ENCODE measurements at regions not wholly inside any gene's neighbourhood (a gene's known extent, or its start where the extent isn't known, plus 50 kb on each side); places are given as distances from the start of the nearest gene placed in this dataset.

DNA sequence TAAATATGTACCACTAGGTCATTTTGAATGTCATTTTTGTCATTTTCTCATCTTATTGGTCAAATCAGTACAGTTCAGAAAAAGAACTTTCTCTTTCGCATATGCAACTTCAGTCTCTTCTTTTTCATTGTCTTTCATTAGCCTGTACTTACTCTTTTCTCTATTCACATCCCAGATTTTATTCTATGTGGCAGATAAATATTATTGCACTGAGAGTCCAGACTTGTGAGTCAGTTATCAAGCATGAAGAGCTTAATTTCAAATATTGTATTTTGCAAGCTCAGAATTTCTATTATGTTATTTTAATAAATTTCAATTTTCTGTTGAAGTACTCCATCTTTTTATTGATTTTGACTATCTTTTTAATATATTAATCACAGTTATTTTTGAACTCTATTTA lies 105.2 kb upstream of the PALMD start:
- TF ChIP-seq POLR2AphosphoS5 (IDR thresholded peaks at IDR 0.05; ENCODE audit: low read depth, low read length) = no peak
- no peak for TF ChIP-seq FOXP2 (optimal IDR thresholded peaks at IDR 0.05; ENCODE audit: borderline replicate concordance, extremely low read depth, extremely low read length, insufficient read depth)
- TF ChIP-seq TAF1 (IDR thresholded peaks at IDR 0.05; ENCODE audit: borderline replicate concordance, insufficient read depth, low read length) = no peak
- TF ChIP-seq SIN3A (IDR thresholded peaks at IDR 0.05; ENCODE audit: borderline replicate concordance, insufficient read depth, low read length) = no peak
- TF ChIP-seq REST (IDR thresholded peaks at IDR 0.05; ENCODE audit: insufficient read depth in 1 of 2, low read depth in 2 of 2, low read length in 2 of 2) = no peak

- TF ChIP-seq TAF1 (IDR thresholded peaks at IDR 0.05; ENCODE audit: borderline replicate concordance, insufficient read depth, low read length) = no peak
- no peak for TF ChIP-seq POLR2AphosphoS5 (IDR thresholded peaks at IDR 0.05; ENCODE audit: low read depth, low read length)
- no peak for TF ChIP-seq FOXP2 (optimal IDR thresholded peaks at IDR 0.05; ENCODE audit: borderline replicate concordance, extremely low read depth, extremely low read length, insufficient read depth)
- no peak for TF ChIP-seq REST (IDR thresholded peaks at IDR 0.05; ENCODE audit: insufficient read depth in 1 of 2, low read depth in 2 of 2, low read length in 2 of 2)
- TF ChIP-seq SIN3A (IDR thresholded peaks at IDR 0.05; ENCODE audit: borderline replicate concordance, insufficient read depth, low read length) = no peak
Measured at GRCh38 chr1:99544328-99544727, 101.6 kb upstream of the PALMD start.

- no peak for TF ChIP-seq TAF1 (IDR thresholded peaks at IDR 0.05; ENCODE audit: borderline replicate concordance, insufficient read depth, low read length)
- TF ChIP-seq SIN3A (IDR thresholded peaks at IDR 0.05; ENCODE audit: borderline replicate concordance, insufficient read depth, low read length) = no peak
- TF ChIP-seq FOXP2 (optimal IDR thresholded peaks at IDR 0.05; ENCODE audit: borderline replicate concordance, extremely low read depth, extremely low read length, insufficient read depth) = no peak
- no peak for TF ChIP-seq POLR2AphosphoS5 (IDR thresholded peaks at IDR 0.05; ENCODE audit: low read depth, low read length)
- no peak for TF ChIP-seq REST (IDR thresholded peaks at IDR 0.05; ENCODE audit: insufficient read depth in 1 of 2, low read depth in 2 of 2, low read length in 2 of 2)
Measured at GRCh38 chr1:99546432-99547416, 99.2 kb upstream of the PALMD start.

DNA sequence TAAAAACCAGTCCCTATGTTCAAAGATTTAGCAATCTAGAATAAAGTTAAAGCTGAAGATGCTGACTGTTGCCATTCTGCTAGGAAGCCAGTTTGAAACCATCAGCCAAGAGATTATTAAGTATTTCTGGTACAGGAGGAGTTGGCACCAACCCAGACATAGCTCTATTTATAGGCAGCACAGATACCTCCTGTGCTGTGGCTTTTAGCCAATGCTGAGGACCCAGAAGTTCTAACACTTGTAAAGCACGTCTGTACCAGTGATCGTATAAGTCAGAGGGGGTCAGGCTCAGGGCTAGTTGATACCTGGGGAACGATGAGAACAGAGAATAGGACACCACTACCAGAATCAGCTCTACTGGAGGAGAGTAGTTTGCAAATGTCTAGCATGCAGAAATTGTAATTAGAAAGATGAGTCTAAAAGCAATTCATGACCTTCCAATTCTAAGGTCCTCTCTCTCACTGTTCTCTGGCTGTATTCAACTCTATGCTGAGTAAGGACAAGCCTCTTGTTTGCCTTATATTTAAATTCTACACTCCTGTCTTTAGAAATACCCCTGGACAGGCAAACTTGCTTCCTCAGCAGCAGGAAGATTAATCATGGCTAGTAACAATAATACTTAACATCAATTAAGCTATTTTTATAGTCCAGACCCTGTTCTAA lies 96.8 kb upstream of the PALMD start:
- TF ChIP-seq POLR2AphosphoS5 (IDR thresholded peaks at IDR 0.05; ENCODE audit: low read depth, low read length) (no peak), SIN3A (IDR thresholded peaks at IDR 0.05; ENCODE audit: borderline replicate concordance, insufficient read depth, low read length) (no peak), FOXP2 (optimal IDR thresholded peaks at IDR 0.05; ENCODE audit: borderline replicate concordance, extremely low read depth, extremely low read length, insufficient read depth) (no peak), TAF1 (IDR thresholded peaks at IDR 0.05; ENCODE audit: borderline replicate concordance, insufficient read depth, low read length) (no peak), REST (IDR thresholded peaks at IDR 0.05; ENCODE audit: insufficient read depth in 1 of 2, low read depth in 2 of 2, low read length in 2 of 2) (no peak)
